IMR-90 (cell line): ENCODE measurements at regions not wholly inside any gene's neighbourhood (a gene's known extent, or its start where the extent isn't known, plus 50 kb on each side); places are given as distances from the start of the nearest gene placed in this dataset.

Experiments used
- ATAC-seq: fragments of 200-7000 bp; cut with Tn5 transposase; 2 replicates; pipeline ENCODE4 v1.9.1; 2020; ENCODE audit warnings: low read depth, mild to moderate bottlenecking, moderate library complexity
- BruUV-seq: library from RNA; stranded (reverse); fragments of 400-500 nt; replicated peaks from 2 replicates; lab custom pipeline; 2021; lab: Mats Ljungman, UMichigan
- CTCF ChIA-PET: fragments of 300-600 bp; formaldehyde crosslinking; extraction: SDS; loops from one replicate; lab custom pipeline; 2021; ENCODE audit warnings: antibody characterized with exemption; lab: Yijun Ruan, JAX
- POLR2A ChIA-PET: fragments of 300-600 bp; sonication (Branson Sonifier 250); formaldehyde crosslinking; loops from one replicate; lab custom pipeline; 2022; ENCODE audit warnings: antibody characterized with exemption; ENCODE audit not compliant: unreplicated experiment; lab: Charles Lee
- DNase-seq: peaks from one replicate; pipeline ENCODE4 v3.0.0; 2013
- H2AFZ ChIP-seq: replicated peaks from 2 replicates; pipeline ENCODE3; 2013; ENCODE audit warnings: low read length, mild to moderate bottlenecking; ENCODE audit not compliant: poor library complexity
- H2AK5ac ChIP-seq: 2 replicates; pipeline ENCODE4 v1.6.1; 2013; ENCODE audit warnings: low read depth, low read length, inconsistent platforms
- H2AK9ac ChIP-seq: replicated peaks from 2 replicates; pipeline ENCODE3; 2013; ENCODE audit warnings: mild to moderate bottlenecking, low read depth, low read length, moderate library complexity; ENCODE audit not compliant: poor library complexity
- H2BK120ac ChIP-seq: 2 replicates; pipeline ENCODE4 v1.6.1; 2013; ENCODE audit warnings: low read depth, low read length, inconsistent platforms
- H2BK15ac ChIP-seq: 3 replicates; pipeline ENCODE4 v1.6.1; 2013; ENCODE audit warnings: low read depth, low read length, inconsistent platforms
- H2BK20ac ChIP-seq: 2 replicates; pipeline ENCODE4 v1.6.1; 2013; ENCODE audit warnings: low read depth, mild to moderate bottlenecking, inconsistent platforms, low read length, moderate library complexity
- H2BK5ac ChIP-seq: 2 replicates; pipeline ENCODE4 v1.6.1; 2013; ENCODE audit warnings: mild to moderate bottlenecking, low read depth, low read length, inconsistent platforms; ENCODE audit not compliant: poor library complexity, severe bottlenecking
- H3K14ac ChIP-seq: replicated peaks from 2 replicates; pipeline ENCODE4 v1.6.1; 2013; ENCODE audit warnings: low read depth, low read length, inconsistent platforms
- H3K18ac ChIP-seq: 2 replicates; pipeline ENCODE4 v1.6.1; 2013; ENCODE audit warnings: low read depth, low read length, control low read depth
- H3K23ac ChIP-seq: 2 replicates; pipeline ENCODE4 v1.6.1; 2013; ENCODE audit warnings: low read depth, low read length, inconsistent platforms
- H3K27ac ChIP-seq: 2 replicates; pipeline ENCODE4 v1.5.1; 2013; ENCODE audit warnings: mild to moderate bottlenecking, control low read depth, low read length; ENCODE audit not compliant: insufficient read depth
- H3K27me3 ChIP-seq: 2 replicates; pipeline ENCODE4 v1.6.1; 2013; ENCODE audit warnings: low read length; ENCODE audit not compliant: control insufficient read depth, insufficient read depth
- H3K36me3 ChIP-seq: 2 replicates; pipeline ENCODE4 v1.6.1; 2013; ENCODE audit warnings: low read length, mixed read lengths; ENCODE audit not compliant: control insufficient read depth, insufficient read depth
- H3K4ac ChIP-seq: 2 replicates; pipeline ENCODE4 v1.6.1; 2013; ENCODE audit warnings: low read depth, low read length, inconsistent platforms
- H3K4me1 ChIP-seq: 2 replicates; pipeline ENCODE4 v1.6.1; 2013; ENCODE audit warnings: low read length, mixed read lengths; ENCODE audit not compliant: control insufficient read depth, insufficient read depth
- H3K4me2 ChIP-seq: 2 replicates; pipeline ENCODE4 v1.6.1; 2013; ENCODE audit warnings: low read depth, mild to moderate bottlenecking, control low read depth, low read length, moderate library complexity
- H3K4me3 ChIP-seq: 2 replicates; pipeline ENCODE4 v1.5.1; 2013; ENCODE audit warnings: low read depth, mild to moderate bottlenecking, control low read depth, low read length, moderate library complexity; ENCODE audit not compliant: insufficient read depth
- H3K56ac ChIP-seq: 2 replicates; pipeline ENCODE4 v1.6.1; 2013; ENCODE audit warnings: low read length, inconsistent platforms; ENCODE audit not compliant: insufficient read depth; ENCODE audit errors: extremely low read depth
- H3K79me1 ChIP-seq, 2 experiments: 2 replicates each; pipeline ENCODE4 v1.6.1; 2013; ENCODE audit warnings: low read length in 2 of 2, inconsistent platforms in 1 of 2, low read depth in 1 of 2
- H3K9ac ChIP-seq: 2 replicates; pipeline ENCODE4 v1.6.1; 2013; ENCODE audit warnings: low read depth, low read length, control low read depth
- H3K9me1 ChIP-seq: 2 replicates; pipeline ENCODE4 v1.6.1; 2013; ENCODE audit warnings: low read length, inconsistent platforms; ENCODE audit not compliant: insufficient read depth
- H3K9me3 ChIP-seq: 2 replicates; pipeline ENCODE4 v1.6.1; 2013; ENCODE audit warnings: low read length; ENCODE audit not compliant: control insufficient read depth, insufficient read depth
- H4K20me1 ChIP-seq: 2 replicates; pipeline ENCODE4 v1.6.1; 2013; ENCODE audit warnings: low read length, inconsistent platforms; ENCODE audit not compliant: insufficient read depth
- H4K5ac ChIP-seq: 2 replicates; pipeline ENCODE4 v1.6.1; 2013; ENCODE audit warnings: mild to moderate bottlenecking, low read depth, low read length, control low read depth
- H4K8ac ChIP-seq, 2 experiments: 2 replicates each; pipeline ENCODE4 v1.6.1; 2013; ENCODE audit warnings: low read depth in 2 of 2, low read length in 2 of 2, control low read depth in 1 of 2, inconsistent platforms in 1 of 2
- H4K91ac ChIP-seq: 2 replicates; pipeline ENCODE4 v1.6.1; 2013; ENCODE audit warnings: low read depth, low read length, inconsistent platforms; ENCODE audit not compliant: insufficient read depth
- BHLHE40 ChIP-seq: fragments of 150-350 bp; IDR thresholded peaks from 2 replicates; pipeline ENCODE4 v1.6.1; 2016; ENCODE audit warnings: mild to moderate bottlenecking, low read depth, low read length
- CEBPB ChIP-seq: IDR thresholded peaks from 2 replicates; pipeline ENCODE4 v1.6.1; 2012; ENCODE audit warnings: low read depth, low read length, improper control_type of control experiment
- CHD1 ChIP-seq: IDR thresholded peaks from 2 replicates; pipeline ENCODE4 v1.6.1; 2012; ENCODE audit warnings: low read depth, low read length, improper control_type of control experiment
- FOS ChIP-seq: fragments of 150-350 bp; IDR thresholded peaks from 2 replicates; pipeline ENCODE4 v1.6.1; 2016; ENCODE audit warnings: low read depth, low read length
- MAFK ChIP-seq: IDR thresholded peaks from 2 replicates; pipeline ENCODE4 v1.6.1; 2012; ENCODE audit warnings: low read depth, low read length, improper control_type of control experiment
- MAZ ChIP-seq: IDR thresholded peaks from 2 replicates; pipeline ENCODE4 v1.6.1; 2012; ENCODE audit warnings: low read depth, mild to moderate bottlenecking, low read length, improper control_type of control experiment, moderate library complexity, borderline replicate concordance
- MXI1 ChIP-seq: IDR thresholded peaks from 2 replicates; pipeline ENCODE4 v1.6.1; 2012; ENCODE audit warnings: low read depth, mild to moderate bottlenecking, low read length, moderate library complexity, borderline replicate concordance
- NFE2L2 ChIP-seq: fragments of 150-350 bp; IDR thresholded peaks from 2 replicates; pipeline ENCODE4 v1.6.1; 2016; ENCODE audit warnings: low read depth, mild to moderate bottlenecking, low read length
- POLR2A ChIP-seq: IDR thresholded peaks from 2 replicates; pipeline ENCODE4 v1.6.1; 2012; ENCODE audit warnings: mild to moderate bottlenecking, low read depth, low read length
- RCOR1 ChIP-seq: IDR thresholded peaks from 2 replicates; pipeline ENCODE4 v1.6.1; 2012; ENCODE audit warnings: mild to moderate bottlenecking, low read length, improper control_type of control experiment; ENCODE audit not compliant: insufficient replicate concordance
- RFX5 ChIP-seq: IDR thresholded peaks from 2 replicates; pipeline ENCODE4 v1.8.0; 2012; ENCODE audit warnings: low read depth, mild to moderate bottlenecking, low read length, moderate library complexity
- SMC3 ChIP-seq: fragments of 150-350 bp; IDR thresholded peaks from 2 replicates; pipeline ENCODE4 v1.6.1; 2016; ENCODE audit warnings: low read depth, mild to moderate bottlenecking, antibody characterized with exemption, low read length, moderate library complexity
- WGBS, 2 experiments: methylation state at CpG; one replicate each; pipeline versions ENCODE4 v1.1.5 to v1.1.7; 2013; ENCODE audit warnings: missing lambda C conversion rate in 2 of 2; ENCODE audit not compliant: insufficient read length in 1 of 2; ENCODE audit errors: extremely low coverage in 2 of 2; 5-methylcytosine and 5-hydroxymethylcytosine counted together
- dilution Hi-C: fragments of 300-500 bp; cut with HindIII; formaldehyde crosslinking; loops from one replicate; pipeline ENCODE4 v1.14.3; 2018; ENCODE audit warnings: low sequenced_read_pairs; ENCODE audit not compliant: unreplicated experiment
- in situ Hi-C: fragments of 300-500 bp; cut with MboI; formaldehyde crosslinking; loops from 3 replicates; pipeline ENCODE4 v1.14.3; 2019; ENCODE audit warnings: low sequenced_read_pairs, inconsistent platforms, mixed read lengths
- intact Hi-C: fragments of 100-400 bp; cut with micrococcal nuclease; formaldehyde crosslinking; loops from 2 replicates; pipeline ENCODE4 v1.10.0; 2022
- TF ChIP-seq, protein P1 (sequence below): fragments of 150-350 bp; IDR thresholded peaks from 2 replicates; pipeline ENCODE4 v1.6.1; 2017; ENCODE audit warnings: mild to moderate bottlenecking, antibody characterized with exemption, low read length, low read depth
- TF ChIP-seq, protein P2 (sequence below): conservative IDR thresholded peaks from 2 replicates; pipeline ENCODE4 v1.5.1; 2012; ENCODE audit warnings: mild to moderate bottlenecking, low read depth, low read length, improper control_type of control experiment
- TF ChIP-seq, protein P3 (sequence below): fragments of 150-350 bp; IDR thresholded peaks from 2 replicates; pipeline ENCODE4 v1.6.1; 2016; ENCODE audit warnings: low read depth, mild to moderate bottlenecking, low read length, moderate library complexity, borderline replicate concordance

DNA sequence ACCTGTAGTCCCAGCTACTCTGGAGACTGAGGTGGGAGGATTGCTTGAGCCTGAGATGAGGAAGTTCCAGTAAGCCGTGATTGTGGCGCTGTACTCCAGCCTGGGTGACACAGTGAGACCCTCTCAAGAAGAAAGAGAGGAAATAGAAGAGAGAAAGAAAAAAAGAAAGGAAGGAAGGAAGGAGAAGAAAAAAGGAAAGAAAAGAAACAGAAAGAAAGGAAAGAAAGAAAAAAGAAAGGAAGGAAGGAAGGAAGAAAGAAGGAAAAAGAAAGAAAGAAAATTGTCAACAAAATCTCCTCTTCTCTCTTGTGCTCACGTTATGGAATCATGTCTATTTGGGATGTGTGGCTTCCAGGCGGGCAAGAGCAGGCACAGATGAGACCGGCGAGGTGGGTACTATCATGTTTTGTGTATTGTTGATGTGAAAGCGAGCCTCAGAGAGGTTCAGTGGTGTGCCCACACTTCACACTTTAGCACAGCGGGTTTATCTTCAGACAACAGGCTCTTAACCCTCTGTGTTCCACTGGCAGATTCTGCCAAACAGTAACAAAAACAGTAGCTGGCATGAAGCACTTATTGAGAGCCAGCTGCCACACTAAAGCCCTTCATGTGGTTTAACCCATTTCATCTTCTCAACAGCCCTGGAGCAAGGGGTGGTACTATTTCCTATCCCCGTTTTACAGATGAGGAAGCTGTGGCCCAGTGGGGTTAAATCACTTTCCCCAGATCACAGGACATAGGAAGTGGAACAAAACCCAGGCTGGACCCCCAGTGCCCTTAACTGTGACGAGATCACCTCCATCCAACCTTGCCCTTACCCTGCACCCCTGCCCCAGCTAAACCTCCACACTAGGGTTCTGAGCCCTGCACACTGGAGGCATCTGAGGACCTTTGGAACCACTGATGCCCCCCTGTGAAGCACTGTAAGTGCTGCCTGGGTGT, 94.7 kb upstream of the TARDBP start:
- WGBS, 2 experiments: 29% methylated on average over 1 of the region's 10 CpGs; no CpG with 5 or more reads in 1 of the 2 experiments
- DNase-seq: no peak
- dilution Hi-C loops (no loop called here), in situ Hi-C loops (no loop called here), intact Hi-C loops (no loop called here)
- no TSS peak for BruUV-seq
- no peak overlapping the region for H4K91ac ChIP-seq
- H3K23ac ChIP-seq: no peak overlapping the region
- H3K36me3 ChIP-seq: no peaks in the 10 kb centered on the region
- H3K9ac ChIP-seq: no peak overlapping the region
- no peak overlapping the region for H2BK20ac ChIP-seq
- POLR2A ChIA-PET: no interaction called here
- no peaks in the 10 kb centered on the region for H3K9me3 ChIP-seq
- no peak overlapping the region for H2BK15ac ChIP-seq
- no peak overlapping the region for H2BK5ac ChIP-seq
- H3K4me1 ChIP-seq: no peaks in the 10 kb centered on the region
- no peak overlapping the region for H3K4ac ChIP-seq
- no peak overlapping the region for H2BK120ac ChIP-seq
- no peak overlapping the region for H4K8ac ChIP-seq
- no peaks in the 10 kb centered on the region for H4K20me1 ChIP-seq
- CTCF ChIA-PET: interaction anchor here (1.8 kb wide), 1 partner anchor 24 kb away, joined by 6 read pairs; no protein-coding TSS in a partner anchor
- H3K18ac ChIP-seq: no peak overlapping the region
- H3K56ac ChIP-seq: no peak overlapping the region
- no peak overlapping the region for H2AK5ac ChIP-seq
- no peaks in the 10 kb centered on the region for H3K9me1 ChIP-seq
- no peak overlapping the region for H4K5ac ChIP-seq
- no peak overlapping the region for H3K27ac ChIP-seq
- no peak overlapping the region for H3K14ac ChIP-seq
- no peak overlapping the region for H2AK9ac ChIP-seq
- no peaks in the 10 kb centered on the region for H3K79me1 ChIP-seq
- H3K4me3 ChIP-seq: no peak overlapping the region
- H3K4me2 ChIP-seq: no peak overlapping the region
- ATAC-seq: no peak; the same call in 1 of the 2 replicates
- H2AFZ ChIP-seq: no peak overlapping the region
- H3K27me3 ChIP-seq: peaks cover 35% of the 10 kb centered on the region
- TF ChIP-seq, protein P1, sequence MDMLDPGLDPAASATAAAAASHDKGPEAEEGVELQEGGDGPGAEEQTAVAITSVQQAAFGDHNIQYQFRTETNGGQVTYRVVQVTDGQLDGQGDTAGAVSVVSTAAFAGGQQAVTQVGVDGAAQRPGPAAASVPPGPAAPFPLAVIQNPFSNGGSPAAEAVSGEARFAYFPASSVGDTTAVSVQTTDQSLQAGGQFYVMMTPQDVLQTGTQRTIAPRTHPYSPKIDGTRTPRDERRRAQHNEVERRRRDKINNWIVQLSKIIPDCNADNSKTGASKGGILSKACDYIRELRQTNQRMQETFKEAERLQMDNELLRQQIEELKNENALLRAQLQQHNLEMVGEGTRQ: no peak
- TF ChIP-seq CHD1: no peak
- TF ChIP-seq, protein P2, sequence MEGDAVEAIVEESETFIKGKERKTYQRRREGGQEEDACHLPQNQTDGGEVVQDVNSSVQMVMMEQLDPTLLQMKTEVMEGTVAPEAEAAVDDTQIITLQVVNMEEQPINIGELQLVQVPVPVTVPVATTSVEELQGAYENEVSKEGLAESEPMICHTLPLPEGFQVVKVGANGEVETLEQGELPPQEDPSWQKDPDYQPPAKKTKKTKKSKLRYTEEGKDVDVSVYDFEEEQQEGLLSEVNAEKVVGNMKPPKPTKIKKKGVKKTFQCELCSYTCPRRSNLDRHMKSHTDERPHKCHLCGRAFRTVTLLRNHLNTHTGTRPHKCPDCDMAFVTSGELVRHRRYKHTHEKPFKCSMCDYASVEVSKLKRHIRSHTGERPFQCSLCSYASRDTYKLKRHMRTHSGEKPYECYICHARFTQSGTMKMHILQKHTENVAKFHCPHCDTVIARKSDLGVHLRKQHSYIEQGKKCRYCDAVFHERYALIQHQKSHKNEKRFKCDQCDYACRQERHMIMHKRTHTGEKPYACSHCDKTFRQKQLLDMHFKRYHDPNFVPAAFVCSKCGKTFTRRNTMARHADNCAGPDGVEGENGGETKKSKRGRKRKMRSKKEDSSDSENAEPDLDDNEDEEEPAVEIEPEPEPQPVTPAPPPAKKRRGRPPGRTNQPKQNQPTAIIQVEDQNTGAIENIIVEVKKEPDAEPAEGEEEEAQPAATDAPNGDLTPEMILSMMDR: no peak
- TF ChIP-seq MAZ: no peak
- TF ChIP-seq BHLHE40: no peak
- TF ChIP-seq MXI1: no peak
- TF ChIP-seq SMC3: no peak
- TF ChIP-seq CEBPB: no peak
- TF ChIP-seq NFE2L2: no peak
- TF ChIP-seq, protein P3, sequence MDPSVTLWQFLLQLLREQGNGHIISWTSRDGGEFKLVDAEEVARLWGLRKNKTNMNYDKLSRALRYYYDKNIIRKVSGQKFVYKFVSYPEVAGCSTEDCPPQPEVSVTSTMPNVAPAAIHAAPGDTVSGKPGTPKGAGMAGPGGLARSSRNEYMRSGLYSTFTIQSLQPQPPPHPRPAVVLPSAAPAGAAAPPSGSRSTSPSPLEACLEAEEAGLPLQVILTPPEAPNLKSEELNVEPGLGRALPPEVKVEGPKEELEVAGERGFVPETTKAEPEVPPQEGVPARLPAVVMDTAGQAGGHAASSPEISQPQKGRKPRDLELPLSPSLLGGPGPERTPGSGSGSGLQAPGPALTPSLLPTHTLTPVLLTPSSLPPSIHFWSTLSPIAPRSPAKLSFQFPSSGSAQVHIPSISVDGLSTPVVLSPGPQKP: no peak
- TF ChIP-seq FOS: no peak
- no peak for TF ChIP-seq POLR2A
- no peak for TF ChIP-seq RFX5
- no peak for TF ChIP-seq MAFK
- no peak for TF ChIP-seq RCOR1
